GM19099 (cell line): ENCODE measurements at regions not wholly inside any gene's neighbourhood (a gene's known extent, or its start where the extent isn't known, plus 50 kb on each side); places are given as distances from the start of the nearest gene placed in this dataset.

Source experiments
- POLR2A ChIP-seq: IDR thresholded peaks from 3 replicates; pipeline ENCODE4 v1.6.1; 2011; ENCODE audit warnings: low read depth; ENCODE audit not compliant: insufficient read length; ENCODE audit errors: extremely low read depth

GRCh38 chr6:112923940-112924587 lies 576.9 kb downstream of the RFPL4B start:
- no peak for TF ChIP-seq POLR2A

DNA sequence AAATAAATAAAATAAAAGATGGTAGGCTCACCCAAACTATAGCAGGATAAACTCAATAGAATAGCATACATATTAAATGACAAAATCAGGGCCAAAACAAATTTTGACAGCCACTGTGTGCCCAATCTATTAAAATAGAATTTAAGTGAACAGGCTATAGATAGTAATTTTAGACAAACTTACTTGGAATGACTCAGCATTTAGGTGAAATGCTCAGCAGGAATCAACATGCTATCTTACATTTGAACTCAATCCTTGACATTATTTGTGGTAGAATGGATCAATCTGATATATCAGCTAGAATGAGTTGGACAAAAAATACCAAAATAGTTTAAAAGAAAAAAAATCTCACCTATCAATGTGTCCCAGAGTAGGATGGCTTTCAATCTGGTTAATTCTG lies 578.6 kb downstream of the RFPL4B start:
- no peak for TF ChIP-seq POLR2A

DNA sequence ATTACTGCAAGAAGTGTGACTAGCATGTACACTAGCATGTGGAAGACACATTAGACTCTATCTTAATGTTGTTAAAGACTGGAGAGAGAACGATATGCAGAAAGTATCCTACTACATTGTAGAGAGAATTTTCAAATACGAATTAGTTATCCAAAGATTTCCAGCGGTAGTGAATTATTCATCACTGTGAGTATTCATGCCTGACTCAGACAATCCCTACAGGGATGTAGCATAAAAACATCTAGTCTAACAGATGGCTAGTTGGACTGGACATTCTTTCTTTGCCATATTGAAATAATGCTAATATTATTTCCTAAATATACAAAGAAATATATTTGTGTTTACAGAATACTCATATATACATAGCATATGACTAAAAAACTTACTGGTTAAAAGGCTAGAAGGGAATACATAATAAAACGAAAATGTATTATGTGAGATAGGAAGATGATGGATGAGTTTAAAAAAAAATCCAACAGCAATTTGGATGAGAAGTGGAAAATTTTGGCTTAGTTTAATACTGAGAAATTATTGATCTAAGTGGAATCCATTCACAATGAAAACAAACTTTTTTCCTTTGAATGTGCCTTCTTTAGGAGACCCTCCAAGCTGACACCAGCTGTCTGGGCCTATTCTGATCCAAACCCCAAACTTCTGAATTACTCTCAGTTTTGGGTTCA lies 580.7 kb downstream of the RFPL4B start:
- TF ChIP-seq POLR2A, result no peak

DNA sequence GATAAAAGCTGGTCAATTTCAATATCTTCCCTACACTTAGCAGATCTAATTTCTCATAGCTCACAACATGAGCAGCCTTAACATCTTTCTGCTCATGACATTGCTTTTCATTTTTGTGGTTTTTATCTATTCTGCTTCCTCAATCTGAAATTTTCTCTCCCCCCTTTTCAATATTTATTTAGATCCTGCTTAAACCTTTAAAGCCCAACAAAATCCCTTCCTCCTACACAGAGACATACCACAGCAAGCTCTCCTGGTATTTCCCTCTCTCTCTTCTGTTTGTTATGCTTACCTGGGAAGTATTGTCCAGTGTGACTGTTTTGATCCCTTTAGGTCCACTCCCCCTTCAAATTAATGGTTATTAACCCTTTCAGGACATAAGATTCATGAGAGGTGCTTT lies 582.5 kb downstream of the RFPL4B start:
- TF ChIP-seq POLR2A, result no peak

DNA sequence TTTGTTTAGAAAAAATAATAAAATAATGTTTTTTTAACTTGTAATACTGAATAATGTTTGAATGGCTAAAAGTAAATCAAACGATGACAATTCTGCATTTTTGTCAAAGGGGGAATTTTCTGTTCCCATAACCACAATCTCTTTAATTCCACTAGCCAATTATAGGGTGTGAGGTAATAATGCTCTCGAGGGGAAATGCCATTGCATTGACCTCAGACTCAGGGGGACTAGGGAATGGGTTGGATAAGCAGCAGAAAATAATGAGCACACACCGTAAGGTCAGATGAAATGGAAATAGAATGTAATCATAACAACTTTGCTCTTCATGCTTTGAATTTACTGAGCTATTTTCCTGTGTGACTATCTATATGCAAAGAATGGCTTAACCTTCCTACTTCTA lies 584.7 kb downstream of the RFPL4B start:
- TF ChIP-seq POLR2A, result no peak

DNA sequence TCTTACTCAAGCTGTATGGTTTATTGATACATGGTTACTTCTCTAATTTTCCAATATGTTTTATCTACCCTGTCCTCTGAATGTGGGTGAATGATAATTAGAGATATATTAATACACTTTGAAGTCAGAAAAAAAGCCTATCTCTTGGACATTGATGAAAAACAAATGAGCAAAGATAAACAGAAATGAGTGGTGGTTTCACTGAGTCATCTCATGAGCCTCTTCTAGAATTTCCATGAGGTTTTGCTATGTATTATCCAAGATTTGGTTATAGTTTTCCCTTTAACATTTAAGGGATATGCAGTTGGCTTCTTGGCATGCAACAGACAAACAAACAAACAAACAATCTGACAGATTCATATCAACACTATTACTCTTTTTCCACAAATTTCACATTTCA lies 586.8 kb downstream of the RFPL4B start:
- TF ChIP-seq POLR2A, result no peak

DNA sequence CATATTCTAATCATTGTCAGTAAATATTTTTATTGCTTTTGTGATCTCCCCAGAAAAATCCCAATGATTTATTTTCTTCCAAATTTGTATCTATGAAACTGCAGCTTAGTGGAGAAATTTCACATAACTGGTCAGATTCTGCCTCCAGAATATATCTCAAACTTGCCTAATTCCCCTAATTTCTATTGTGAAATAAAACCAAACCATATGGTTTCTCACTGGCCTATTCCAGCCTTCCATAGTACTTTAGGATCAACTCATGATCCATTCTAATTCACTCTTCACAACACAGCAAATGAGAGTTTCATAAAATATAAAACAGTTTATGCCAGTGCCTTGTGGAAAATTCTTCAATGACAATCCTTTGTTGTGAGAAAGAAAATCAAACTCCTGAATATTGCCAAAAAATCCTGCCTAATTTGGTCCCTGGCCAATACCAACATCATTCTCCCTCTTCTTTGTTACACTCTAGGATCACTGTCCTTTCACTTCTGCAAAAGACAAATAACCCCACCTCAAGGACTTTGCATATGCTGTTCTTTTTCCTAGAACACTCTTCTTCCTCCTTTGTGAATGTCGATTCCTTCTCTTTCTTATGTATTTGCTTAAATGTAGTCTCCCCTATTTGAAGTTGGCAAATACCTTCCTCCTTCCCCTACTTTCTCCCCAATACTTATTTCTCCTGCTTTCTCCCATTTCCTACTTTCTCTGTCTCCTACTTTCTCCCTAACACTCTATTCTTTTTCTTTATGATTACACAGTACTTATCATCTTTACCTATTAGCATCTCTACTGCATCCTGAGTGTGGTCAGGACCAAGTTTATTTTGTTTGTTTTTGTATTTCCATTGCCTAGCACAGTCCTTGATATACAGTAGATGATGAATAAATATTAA lies 587.5 kb downstream of the RFPL4B start:
- no peak for TF ChIP-seq POLR2A

- no peak for TF ChIP-seq POLR2A
These were observed 588.4 kb downstream of the RFPL4B start for GRCh38 chr6:112935402-112936078.

DNA sequence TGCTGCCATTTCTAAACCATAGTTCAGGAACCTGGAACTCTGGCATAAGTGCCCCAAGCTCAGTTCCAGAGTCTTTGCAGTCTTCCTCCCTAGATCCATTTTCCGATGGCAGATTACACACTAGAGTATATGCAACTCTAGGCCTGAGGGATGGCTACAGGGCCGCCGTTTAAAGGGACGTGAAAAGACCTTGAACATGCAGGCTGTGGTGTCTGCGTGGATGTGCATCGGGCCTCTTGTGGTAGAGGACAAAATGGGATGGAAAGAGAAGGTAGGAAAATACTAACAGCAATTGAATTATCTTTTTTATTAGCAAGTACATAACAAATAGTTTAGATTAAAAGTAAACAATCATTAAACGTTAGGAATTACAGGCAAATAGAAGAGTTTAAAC lies 588.9 kb downstream of the RFPL4B start:
- no peak for TF ChIP-seq POLR2A

GRCh38 chr6:112936504-112936903 lies 589.4 kb downstream of the RFPL4B start:
- no peak for TF ChIP-seq POLR2A

- TF ChIP-seq POLR2A, result no peak
These were observed 591.5 kb downstream of the RFPL4B start for GRCh38 chr6:112938650-112939049.

GRCh38 chr6:112939563-112939962 lies 592.4 kb downstream of the RFPL4B start:
- no peak for TF ChIP-seq POLR2A

DNA sequence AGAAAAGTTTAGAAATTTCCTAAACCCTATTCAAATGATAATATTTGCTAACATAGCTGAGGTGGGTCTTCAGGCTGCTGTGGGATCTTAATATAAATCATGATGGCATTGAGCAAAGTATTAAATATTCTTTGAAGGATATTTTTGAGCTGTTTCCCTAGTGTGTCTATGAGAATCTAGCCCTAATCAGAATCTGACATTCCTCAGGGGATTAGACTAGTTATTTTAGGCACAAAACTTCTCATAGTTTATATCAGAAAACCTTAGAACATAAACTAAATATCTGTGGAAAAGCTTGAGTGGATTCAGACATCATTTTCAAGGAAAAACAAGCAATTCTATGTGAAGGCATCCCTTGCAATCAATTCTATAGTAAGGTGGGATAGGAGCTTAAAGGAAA lies 594.5 kb downstream of the RFPL4B start:
- TF ChIP-seq POLR2A, result no peak

- no peak for TF ChIP-seq POLR2A
These were observed 598.9 kb downstream of the RFPL4B start for GRCh38 chr6:112946051-112946450.

DNA sequence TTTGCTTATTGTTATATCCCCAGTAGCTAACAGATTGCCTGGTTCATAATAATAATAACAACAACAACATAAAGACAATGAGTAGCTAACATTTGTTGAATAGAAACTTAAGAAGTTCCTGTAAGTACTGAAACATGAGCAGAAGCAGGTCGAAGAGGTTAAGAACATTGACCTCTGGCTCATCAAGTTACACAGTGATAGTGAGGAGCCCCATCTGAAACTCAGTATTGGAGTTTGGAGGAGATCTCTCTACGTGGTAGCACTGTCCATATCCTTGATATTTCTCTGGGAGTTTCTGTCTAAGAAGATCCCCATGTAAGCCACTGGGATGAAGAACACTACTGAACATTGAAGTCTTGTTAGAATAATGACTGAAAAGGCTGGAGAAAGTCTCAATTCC lies 600.4 kb downstream of the RFPL4B start:
- TF ChIP-seq POLR2A, result no peak
